ENCODE measurements at regions not wholly inside any gene's neighbourhood (a gene's known extent, or its start where the extent isn't known, plus 50 kb on each side); places are given as distances from the start of the nearest gene placed in this dataset.

DNA sequence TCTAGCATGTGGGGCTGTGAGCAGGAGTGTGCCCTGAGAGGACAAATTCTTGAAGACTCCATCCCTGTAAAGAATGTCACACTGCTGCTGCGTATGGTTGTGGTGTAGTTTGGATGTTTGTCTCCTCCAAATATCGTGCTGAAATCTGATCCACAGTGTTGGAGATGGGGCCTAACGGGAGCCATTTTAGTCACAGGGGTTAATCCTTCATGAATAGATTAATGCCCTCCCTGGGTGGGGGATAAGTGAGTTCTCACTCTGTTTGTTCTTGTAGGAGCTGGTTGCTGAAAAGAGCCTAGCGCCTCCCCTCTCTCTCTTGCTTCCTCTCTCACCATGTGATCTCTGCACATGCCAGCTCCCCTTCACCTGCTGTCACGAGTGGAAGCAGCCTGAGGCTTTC is 94.5 kb upstream of the VASH1 start:
- TF ChIP-seq CTCF (IDR thresholded peaks at IDR 0.05; ENCODE audit: borderline replicate concordance, control extremely low read depth, extremely low read depth, insufficient read depth, missing control alignments) = no peak
- DNase-seq (ENCODE audit: low spot score) = no peak
- in situ Hi-C loops (cut with MboI; ENCODE audit: low sequenced_read_pairs, unreplicated experiment) = no loop called here

- in situ Hi-C loops (cut with MboI; ENCODE audit: low sequenced_read_pairs, unreplicated experiment) = no loop called here
- no peak for TF ChIP-seq CTCF (IDR thresholded peaks at IDR 0.05; ENCODE audit: borderline replicate concordance, control extremely low read depth, extremely low read depth, insufficient read depth, missing control alignments)
- no peak for DNase-seq (ENCODE audit: low spot score)
These were observed 91.5 kb upstream of the VASH1 start for GRCh38 chr14:76669770-76670169.

DNA sequence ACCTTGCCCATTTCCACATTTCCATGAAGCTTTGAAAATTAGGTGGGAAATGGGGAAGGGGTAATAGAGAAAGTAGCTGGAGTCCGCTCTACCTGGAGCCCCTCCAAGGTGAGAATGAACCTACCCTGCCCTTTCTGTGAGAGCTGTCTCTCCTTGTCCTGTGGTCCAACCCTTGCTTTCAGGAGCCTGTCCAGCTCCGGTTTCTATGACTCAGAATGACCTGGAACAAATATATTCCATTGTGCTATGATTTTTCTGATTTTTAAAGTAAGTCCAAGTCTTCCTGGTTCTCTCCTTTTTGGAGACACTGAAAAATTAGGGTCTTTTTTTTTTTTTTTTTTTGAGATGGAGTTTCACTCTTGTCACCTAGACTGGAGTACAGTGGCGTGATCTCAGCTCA is 89.1 kb upstream of the VASH1 start:
- no peak for TF ChIP-seq CTCF (IDR thresholded peaks at IDR 0.05; ENCODE audit: borderline replicate concordance, control extremely low read depth, extremely low read depth, insufficient read depth, missing control alignments)
- in situ Hi-C loops (cut with MboI; ENCODE audit: low sequenced_read_pairs, unreplicated experiment) = no loop called here
- DNase-seq (ENCODE audit: low spot score) = no peak

GRCh38 chr14:76673261-76673660 is 88.0 kb upstream of the VASH1 start:
- in situ Hi-C loops (cut with MboI; ENCODE audit: low sequenced_read_pairs, unreplicated experiment) = no loop called here
- DNase-seq (ENCODE audit: low spot score) = no peak
- no peak for TF ChIP-seq CTCF (IDR thresholded peaks at IDR 0.05; ENCODE audit: borderline replicate concordance, control extremely low read depth, extremely low read depth, insufficient read depth, missing control alignments)

DNA sequence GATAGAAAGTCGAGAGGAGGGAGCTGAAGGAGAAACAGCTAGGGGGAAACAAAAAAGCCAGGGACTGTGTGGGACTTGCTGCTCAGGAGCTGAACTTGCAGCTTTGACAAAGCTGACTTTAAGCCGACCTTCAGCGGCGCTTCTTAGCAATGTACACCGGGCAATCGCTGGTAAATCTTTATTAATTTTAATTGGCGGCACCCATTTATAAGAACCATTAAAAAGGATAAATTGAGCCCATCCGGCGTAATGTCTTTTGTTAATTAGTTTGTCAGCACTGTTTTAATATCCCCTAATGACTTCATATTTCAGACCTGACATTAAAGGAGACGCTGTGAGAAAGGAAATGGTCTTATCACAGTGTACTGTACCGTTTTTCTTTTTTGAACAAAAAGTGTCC is 86.2 kb upstream of the VASH1 start:
- no peak for TF ChIP-seq CTCF (IDR thresholded peaks at IDR 0.05; ENCODE audit: borderline replicate concordance, control extremely low read depth, extremely low read depth, insufficient read depth, missing control alignments)
- in situ Hi-C loops (cut with MboI; ENCODE audit: low sequenced_read_pairs, unreplicated experiment) = no loop called here
- DNase-seq (ENCODE audit: low spot score) = no peak

DNA sequence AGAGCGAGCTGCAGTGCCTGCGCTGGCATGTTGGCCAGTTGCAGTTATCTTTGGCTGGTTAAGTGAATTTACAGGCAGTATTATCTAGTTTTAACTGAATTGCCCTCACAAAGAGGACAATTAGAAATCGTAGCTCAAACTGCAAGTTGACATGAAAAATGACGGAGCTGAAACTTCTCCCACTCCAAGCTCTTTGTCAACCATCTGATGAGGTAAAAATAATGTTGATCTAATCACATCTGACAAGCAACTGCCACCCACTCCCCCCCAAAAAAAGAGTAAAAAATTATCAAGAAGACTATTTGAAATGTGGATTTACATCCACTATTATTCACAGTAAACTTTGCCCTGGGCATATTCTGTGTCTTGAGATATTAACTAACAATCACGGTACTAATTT is 84.7 kb upstream of the VASH1 start:
- no peak for TF ChIP-seq CTCF (IDR thresholded peaks at IDR 0.05; ENCODE audit: borderline replicate concordance, control extremely low read depth, extremely low read depth, insufficient read depth, missing control alignments)
- in situ Hi-C loops (cut with MboI; ENCODE audit: low sequenced_read_pairs, unreplicated experiment) = no loop called here

More for the DNA sequence above, 84.7 kb upstream of the VASH1 start:
- DNase-seq (ENCODE audit: low spot score) = no peak
